HUES6 (cell line): ENCODE measurements at regions not wholly inside any gene's neighbourhood (a gene's known extent, or its start where the extent isn't known, plus 50 kb on each side); places are given as distances from the start of the nearest gene placed in this dataset.
"Not testable (repeated sequence)": the region's sequence is repeated elsewhere in the genome, so short reads cannot be mapped to it uniquely, and the experiment has no call there.

Experiments used
- H3K27ac ChIP-seq: 2 replicates; pipeline ENCODE4 v1.7.0; 2013; ENCODE audit warnings: low read depth, mild to moderate bottlenecking, low read length, inconsistent platforms
- H3K27me3 ChIP-seq: 2 replicates; pipeline ENCODE4 v1.6.1; 2013; ENCODE audit warnings: low read length; ENCODE audit not compliant: control insufficient read depth, insufficient read depth
- H3K36me3 ChIP-seq: 2 replicates; pipeline ENCODE4 v1.6.1; 2013; ENCODE audit warnings: low read length; ENCODE audit not compliant: control insufficient read depth, insufficient read depth
- H3K4me1 ChIP-seq: 2 replicates; pipeline ENCODE4 v1.6.1; 2013; ENCODE audit warnings: low read length; ENCODE audit not compliant: control insufficient read depth, insufficient read depth
- H3K4me3 ChIP-seq: 2 replicates; pipeline ENCODE4 v1.5.1; 2013; ENCODE audit warnings: low read depth, low read length
- H3K9ac ChIP-seq: one replicate; pipeline ENCODE4 v1.6.1; 2013; ENCODE audit warnings: mild to moderate bottlenecking, low read length
- H3K9me3 ChIP-seq: 2 replicates; pipeline ENCODE4 v1.6.1; 2013; ENCODE audit warnings: low read depth, low read length; ENCODE audit not compliant: control insufficient read depth, insufficient read depth

DNA sequence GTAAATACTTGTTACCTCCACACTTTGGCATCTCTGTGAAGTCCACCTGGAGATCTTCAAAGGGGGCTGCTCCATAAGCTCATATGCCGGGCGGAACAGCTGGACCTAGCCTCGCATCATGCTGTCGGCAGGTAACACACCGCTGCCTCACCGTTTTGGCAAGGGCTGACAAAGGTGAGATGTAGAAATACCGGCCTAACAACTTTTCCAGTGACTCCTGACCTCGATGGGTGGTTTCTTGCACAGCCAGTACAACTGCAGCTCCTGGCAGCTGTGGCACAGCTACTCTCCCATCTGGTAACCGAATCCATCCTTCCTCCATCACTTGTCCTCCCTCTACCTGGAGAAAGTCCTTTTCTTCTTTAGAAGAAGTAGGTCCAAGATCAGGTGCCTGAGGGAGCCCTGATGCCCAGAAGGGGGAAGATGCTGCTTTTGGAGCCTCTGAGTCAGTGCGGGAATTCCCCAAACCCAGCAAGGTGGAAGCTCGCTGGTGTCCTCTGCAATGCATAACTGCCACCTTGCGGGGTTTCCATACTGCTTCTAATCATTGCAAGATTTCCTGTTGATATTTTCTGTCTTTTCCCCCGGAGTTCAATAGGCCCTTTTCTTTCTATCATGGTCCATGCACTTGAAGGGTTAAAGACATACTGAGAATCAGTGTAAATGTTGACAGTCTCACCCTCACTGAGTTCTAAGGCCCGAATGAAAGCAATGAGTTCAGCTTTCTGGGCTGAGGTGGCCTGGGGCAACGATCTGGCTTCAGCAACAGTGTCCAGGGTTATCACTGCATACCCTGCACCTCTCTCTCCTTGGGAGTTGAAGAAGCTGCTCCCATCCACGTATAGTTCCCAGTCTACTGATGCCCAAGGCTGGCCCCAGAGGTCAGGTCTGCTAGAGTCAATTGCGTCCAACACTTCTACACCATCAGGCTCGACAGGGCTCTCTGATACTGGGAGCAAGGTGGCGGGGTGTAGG is 52.9 kb upstream of the ALDH3B2 start:
- not testable (repeated sequence) for H3K9me3 ChIP-seq, H3K36me3 ChIP-seq, H3K27me3 ChIP-seq, H3K4me3 ChIP-seq, H3K27ac ChIP-seq
- peak overlapping the region; percentile 26 for H3K9ac ChIP-seq
- peaks cover 19% of the 10 kb centered on the region for H3K4me1 ChIP-seq
